ENCODE measurements at regions not wholly inside any gene's neighbourhood (a gene's known extent, or its start where the extent isn't known, plus 50 kb on each side); places are given as distances from the start of the nearest gene placed in this dataset.

DNA sequence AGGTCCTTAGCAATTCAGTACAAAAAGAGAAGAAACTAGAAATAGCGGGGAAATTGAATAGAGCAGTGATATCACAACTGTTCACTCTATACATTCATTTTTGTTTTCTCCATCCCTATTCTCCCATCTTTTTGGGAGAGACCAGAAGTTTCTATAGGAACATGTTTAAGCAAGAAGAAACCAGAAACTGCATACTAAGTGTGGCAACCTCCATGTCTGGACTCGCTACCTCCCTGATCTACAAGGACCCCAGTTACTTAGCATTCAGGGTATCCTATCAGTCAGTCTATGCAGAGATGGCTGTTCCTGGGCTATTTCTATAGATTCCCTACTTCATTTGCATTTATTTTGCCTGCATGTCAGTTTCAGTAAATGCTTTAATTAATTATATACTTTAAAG, 178.6 kb downstream of the PHLDA1 start:
- TF ChIP-seq CSDC2 (CRISPR knock-in tag; IDR thresholded peaks at IDR 0.05) (no peak), ESRRG (CRISPR knock-in tag; IDR thresholded peaks at IDR 0.05) (no peak), ARNTL (CRISPR knock-in tag; IDR thresholded peaks at IDR 0.05; ENCODE audit: borderline replicate concordance, low read depth) (no peak), RARB (CRISPR knock-in tag; IDR thresholded peaks at IDR 0.05) (no peak), ZNF8 (CRISPR knock-in tag; IDR thresholded peaks at IDR 0.05) (no peak), ZFP30 (CRISPR knock-in tag; IDR thresholded peaks at IDR 0.05) (no peak), ISL1 (CRISPR knock-in tag; IDR thresholded peaks at IDR 0.05) (no peak), PPARA (CRISPR knock-in tag; IDR thresholded peaks at IDR 0.05; ENCODE audit: borderline replicate concordance) (no peak), TOX (CRISPR knock-in tag; IDR thresholded peaks at IDR 0.05; ENCODE audit: borderline replicate concordance) (no peak), TCF4 (CRISPR knock-in tag; IDR thresholded peaks at IDR 0.05; ENCODE audit: borderline replicate concordance) (no peak), GLIS3 (CRISPR knock-in tag; IDR thresholded peaks at IDR 0.05) (no peak)
- TF ChIP-seq, protein P1, sequence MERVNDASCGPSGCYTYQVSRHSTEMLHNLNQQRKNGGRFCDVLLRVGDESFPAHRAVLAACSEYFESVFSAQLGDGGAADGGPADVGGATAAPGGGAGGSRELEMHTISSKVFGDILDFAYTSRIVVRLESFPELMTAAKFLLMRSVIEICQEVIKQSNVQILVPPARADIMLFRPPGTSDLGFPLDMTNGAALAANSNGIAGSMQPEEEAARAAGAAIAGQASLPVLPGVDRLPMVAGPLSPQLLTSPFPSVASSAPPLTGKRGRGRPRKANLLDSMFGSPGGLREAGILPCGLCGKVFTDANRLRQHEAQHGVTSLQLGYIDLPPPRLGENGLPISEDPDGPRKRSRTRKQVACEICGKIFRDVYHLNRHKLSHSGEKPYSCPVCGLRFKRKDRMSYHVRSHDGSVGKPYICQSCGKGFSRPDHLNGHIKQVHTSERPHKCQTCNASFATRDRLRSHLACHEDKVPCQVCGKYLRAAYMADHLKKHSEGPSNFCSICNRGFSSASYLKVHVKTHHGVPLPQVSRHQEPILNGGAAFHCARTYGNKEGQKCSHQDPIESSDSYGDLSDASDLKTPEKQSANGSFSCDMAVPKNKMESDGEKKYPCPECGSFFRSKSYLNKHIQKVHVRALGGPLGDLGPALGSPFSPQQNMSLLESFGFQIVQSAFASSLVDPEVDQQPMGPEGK (CRISPR knock-in tag; IDR thresholded peaks at IDR 0.05; ENCODE audit: borderline replicate concordance) = no peak
- TF ChIP-seq, protein P2, sequence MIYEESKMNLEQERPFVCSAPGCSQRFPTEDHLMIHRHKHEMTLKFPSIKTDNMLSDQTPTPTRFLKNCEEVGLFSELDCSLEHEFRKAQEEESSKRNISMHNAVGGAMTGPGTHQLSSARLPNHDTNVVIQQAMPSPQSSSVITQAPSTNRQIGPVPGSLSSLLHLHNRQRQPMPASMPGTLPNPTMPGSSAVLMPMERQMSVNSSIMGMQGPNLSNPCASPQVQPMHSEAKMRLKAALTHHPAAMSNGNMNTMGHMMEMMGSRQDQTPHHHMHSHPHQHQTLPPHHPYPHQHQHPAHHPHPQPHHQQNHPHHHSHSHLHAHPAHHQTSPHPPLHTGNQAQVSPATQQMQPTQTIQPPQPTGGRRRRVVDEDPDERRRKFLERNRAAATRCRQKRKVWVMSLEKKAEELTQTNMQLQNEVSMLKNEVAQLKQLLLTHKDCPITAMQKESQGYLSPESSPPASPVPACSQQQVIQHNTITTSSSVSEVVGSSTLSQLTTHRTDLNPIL (CRISPR knock-in tag; IDR thresholded peaks at IDR 0.05; ENCODE audit: low read depth) = no peak
- TF ChIP-seq, protein P3, sequence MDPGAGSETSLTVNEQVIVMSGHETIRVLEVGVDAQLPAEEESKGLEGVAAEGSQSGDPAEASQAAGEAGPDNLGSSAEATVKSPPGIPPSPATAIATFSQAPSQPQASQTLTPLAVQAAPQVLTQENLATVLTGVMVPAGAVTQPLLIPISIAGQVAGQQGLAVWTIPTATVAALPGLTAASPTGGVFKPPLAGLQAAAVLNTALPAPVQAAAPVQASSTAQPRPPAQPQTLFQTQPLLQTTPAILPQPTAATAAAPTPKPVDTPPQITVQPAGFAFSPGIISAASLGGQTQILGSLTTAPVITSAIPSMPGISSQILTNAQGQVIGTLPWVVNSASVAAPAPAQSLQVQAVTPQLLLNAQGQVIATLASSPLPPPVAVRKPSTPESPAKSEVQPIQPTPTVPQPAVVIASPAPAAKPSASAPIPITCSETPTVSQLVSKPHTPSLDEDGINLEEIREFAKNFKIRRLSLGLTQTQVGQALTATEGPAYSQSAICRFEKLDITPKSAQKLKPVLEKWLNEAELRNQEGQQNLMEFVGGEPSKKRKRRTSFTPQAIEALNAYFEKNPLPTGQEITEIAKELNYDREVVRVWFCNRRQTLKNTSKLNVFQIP (CRISPR knock-in tag; IDR thresholded peaks at IDR 0.05; ENCODE audit: borderline replicate concordance, low read depth) = no peak

All from SK-N-SH treated with all-trans-retinoic acid at 6 μM for 48 hours (cell line).